Loucy (cell line): ENCODE measurements at regions not wholly inside any gene's neighbourhood (a gene's known extent, or its start where the extent isn't known, plus 50 kb on each side); places are given as distances from the start of the nearest gene placed in this dataset.
"Not testable (repeated sequence)": the region's sequence is repeated elsewhere in the genome, so short reads cannot be mapped to it uniquely, and the experiment has no call there.

Experiments used
- H2AFZ ChIP-seq: fragments of 200-600 bp; sonication (generic); 2 replicates; pipeline ENCODE4 v1.6.0; 2016; ENCODE audit warnings: antibody characterized with exemption, mild to moderate bottlenecking, low read length, moderate library complexity
- H3F3A ChIP-seq: fragments of 200-600 bp; 2 replicates; pipeline ENCODE4 v1.6.0; 2016; ENCODE audit warnings: antibody characterized with exemption, low read depth, mild to moderate bottlenecking
- H3K27me3 ChIP-seq: fragments of 200-600 bp; sonication (generic); 2 replicates; pipeline ENCODE4 v1.6.1; 2014; ENCODE audit warnings: low read length, mild to moderate bottlenecking; ENCODE audit not compliant: insufficient read depth, poor library complexity, severe bottlenecking
- H3K36me3 ChIP-seq: fragments of 200-600 bp; sonication (generic); 2 replicates; pipeline ENCODE4 v1.6.1; 2016; ENCODE audit warnings: low read length; ENCODE audit not compliant: insufficient read depth
- H3K4me1 ChIP-seq: fragments of 200-600 bp; sonication (generic); 2 replicates; pipeline ENCODE4 v1.5.1; 2014; ENCODE audit warnings: low read length, mild to moderate bottlenecking; ENCODE audit not compliant: insufficient read depth, poor library complexity, severe bottlenecking
- H3K4me2 ChIP-seq: fragments of 200-600 bp; sonication (generic); 2 replicates; pipeline ENCODE4 v1.6.0; 2014; ENCODE audit warnings: antibody characterized with exemption, low read length, low read depth, mild to moderate bottlenecking; ENCODE audit not compliant: poor library complexity, severe bottlenecking
- H3K4me3 ChIP-seq: fragments of 200-600 bp; sonication (generic); 2 replicates; pipeline ENCODE4 v1.5.1; 2014; ENCODE audit warnings: low read length, mild to moderate bottlenecking, mixed read lengths; ENCODE audit not compliant: poor library complexity, severe bottlenecking
- H3K79me2 ChIP-seq: fragments of 200-600 bp; sonication (generic); 2 replicates; pipeline ENCODE4 v1.6.1; 2014; ENCODE audit warnings: low read length; ENCODE audit not compliant: insufficient read depth
- H3K9ac ChIP-seq: fragments of 200-600 bp; sonication (generic); 2 replicates; pipeline ENCODE4 v1.6.0; 2014; ENCODE audit warnings: mild to moderate bottlenecking, low read depth, low read length, moderate library complexity; ENCODE audit not compliant: poor library complexity, severe bottlenecking
- H3K9me2 ChIP-seq: fragments of 200-600 bp; sonication (generic); replicated peaks from 2 replicates; pipeline ENCODE4 v1.6.1; 2016; ENCODE audit warnings: low read depth, low read length, mixed read lengths
- H3K9me3 ChIP-seq: fragments of 200-600 bp; sonication (generic); 2 replicates; pipeline ENCODE4 v1.6.1; 2014; ENCODE audit warnings: mild to moderate bottlenecking, antibody characterized with exemption, low read length, low read depth; ENCODE audit not compliant: insufficient read depth
- H4K20me1 ChIP-seq: fragments of 200-600 bp; sonication (generic); 2 replicates; pipeline ENCODE4 v1.6.0; 2014; ENCODE audit warnings: antibody characterized with exemption, low read length, mild to moderate bottlenecking; ENCODE audit not compliant: insufficient read depth, poor library complexity, severe bottlenecking
- EZH2phosphoT487 ChIP-seq: fragments of 200-600 bp; IDR thresholded peaks from 2 replicates; pipeline ENCODE4 v1.6.1; 2018; ENCODE audit warnings: antibody characterized with exemption, mild to moderate bottlenecking, moderate library complexity, borderline replicate concordance
- TF ChIP-seq, protein P1 (sequence below): fragments of 200-600 bp; sonication (generic); conservative IDR thresholded peaks from 2 replicates; pipeline ENCODE4 v1.5.1; 2014; ENCODE audit warnings: mild to moderate bottlenecking, antibody characterized with exemption, low read length

GRCh38 chr16:63415014-63415413, 1378.8 kb upstream of the CDH8 start:
- H3F3A ChIP-seq: no peaks in the 10 kb centered on the region
- no peaks in the 10 kb centered on the region for H3K9me3 ChIP-seq
- no peaks in the 10 kb centered on the region for H3K79me2 ChIP-seq
- TF ChIP-seq, protein P1, sequence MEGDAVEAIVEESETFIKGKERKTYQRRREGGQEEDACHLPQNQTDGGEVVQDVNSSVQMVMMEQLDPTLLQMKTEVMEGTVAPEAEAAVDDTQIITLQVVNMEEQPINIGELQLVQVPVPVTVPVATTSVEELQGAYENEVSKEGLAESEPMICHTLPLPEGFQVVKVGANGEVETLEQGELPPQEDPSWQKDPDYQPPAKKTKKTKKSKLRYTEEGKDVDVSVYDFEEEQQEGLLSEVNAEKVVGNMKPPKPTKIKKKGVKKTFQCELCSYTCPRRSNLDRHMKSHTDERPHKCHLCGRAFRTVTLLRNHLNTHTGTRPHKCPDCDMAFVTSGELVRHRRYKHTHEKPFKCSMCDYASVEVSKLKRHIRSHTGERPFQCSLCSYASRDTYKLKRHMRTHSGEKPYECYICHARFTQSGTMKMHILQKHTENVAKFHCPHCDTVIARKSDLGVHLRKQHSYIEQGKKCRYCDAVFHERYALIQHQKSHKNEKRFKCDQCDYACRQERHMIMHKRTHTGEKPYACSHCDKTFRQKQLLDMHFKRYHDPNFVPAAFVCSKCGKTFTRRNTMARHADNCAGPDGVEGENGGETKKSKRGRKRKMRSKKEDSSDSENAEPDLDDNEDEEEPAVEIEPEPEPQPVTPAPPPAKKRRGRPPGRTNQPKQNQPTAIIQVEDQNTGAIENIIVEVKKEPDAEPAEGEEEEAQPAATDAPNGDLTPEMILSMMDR: no peak
- TF ChIP-seq EZH2phosphoT487: no peak
- H3K36me3 ChIP-seq: no peaks in the 10 kb centered on the region
- H3K9ac ChIP-seq: no peak overlapping the region
- no peaks in the 10 kb centered on the region for H4K20me1 ChIP-seq
- H3K27me3 ChIP-seq: no peaks in the 10 kb centered on the region
- no peaks in the 10 kb centered on the region for H3K9me2 ChIP-seq
- H2AFZ ChIP-seq: no peak overlapping the region
- H3K4me3 ChIP-seq: no peak overlapping the region
- no peaks in the 10 kb centered on the region for H3K4me1 ChIP-seq
- no peak overlapping the region for H3K4me2 ChIP-seq

- H3K4me1 ChIP-seq: no peaks in the 10 kb centered on the region
- H3K4me3 ChIP-seq: no peak overlapping the region
- no peak overlapping the region for H2AFZ ChIP-seq
- TF ChIP-seq EZH2phosphoT487: no peak
- TF ChIP-seq, protein P1: no peak
- no peak overlapping the region for H3K4me2 ChIP-seq
- no peaks in the 10 kb centered on the region for H4K20me1 ChIP-seq
- no peaks in the 10 kb centered on the region for H3K36me3 ChIP-seq
- H3K79me2 ChIP-seq: no peaks in the 10 kb centered on the region
- no peaks in the 10 kb centered on the region for H3K9me3 ChIP-seq
- H3F3A ChIP-seq: no peaks in the 10 kb centered on the region
- H3K9ac ChIP-seq: no peak overlapping the region
- H3K9me2 ChIP-seq: no peaks in the 10 kb centered on the region
- H3K27me3 ChIP-seq: no peaks in the 10 kb centered on the region
Measured at GRCh38 chr16:63410594-63410993, 1374.4 kb upstream of the CDH8 start.

- Histone ChIP-seq H3K36me3 (no peaks in the 10 kb centered on the region), H3K4me3 (no peak overlapping the region), H3K79me2 (no peaks in the 10 kb centered on the region)
Measured at GRCh38 chr16:63403792-63404191, 1367.6 kb upstream of the CDH8 start.

DNA sequence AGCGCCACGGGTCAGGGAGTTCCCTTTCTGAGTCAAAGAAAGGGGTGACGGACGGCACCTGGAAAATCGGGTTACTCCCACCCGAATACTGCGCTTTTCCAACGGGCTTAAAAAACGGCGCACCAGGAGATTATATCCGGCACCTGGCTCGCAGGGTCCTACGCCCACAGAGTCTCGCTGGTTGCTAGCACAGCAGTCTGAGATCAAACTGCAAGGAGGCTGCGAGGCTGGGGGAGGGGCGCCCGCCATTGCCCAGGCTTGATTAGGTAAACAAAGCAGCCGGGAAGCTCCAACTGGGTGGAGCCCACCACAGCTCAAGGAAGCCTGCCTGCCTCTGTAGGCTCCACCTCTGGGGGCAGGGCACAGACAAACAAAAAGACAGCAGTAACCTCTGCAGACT, 1352.0 kb upstream of the CDH8 start:
- not testable (repeated sequence) for H3K4me1 ChIP-seq, H3K4me3 ChIP-seq, H3K9ac ChIP-seq, H3F3A ChIP-seq, H3K9me3 ChIP-seq, H4K20me1 ChIP-seq, H2AFZ ChIP-seq, H3K36me3 ChIP-seq, H3K9me2 ChIP-seq, H3K27me3 ChIP-seq, H3K4me2 ChIP-seq, H3K79me2 ChIP-seq

More at GRCh38 chr16:63403792-63404191, 1367.6 kb upstream of the CDH8 start:
- H2AFZ ChIP-seq: no peak overlapping the region
- no peaks in the 10 kb centered on the region for H3K27me3 ChIP-seq
- H3K4me2 ChIP-seq: no peak overlapping the region
- no peaks in the 10 kb centered on the region for H3K9me2 ChIP-seq
- H3K9ac ChIP-seq: no peak overlapping the region
- H3K4me1 ChIP-seq: no peaks in the 10 kb centered on the region
- no peaks in the 10 kb centered on the region for H3F3A ChIP-seq
- H3K9me3 ChIP-seq: no peaks in the 10 kb centered on the region
- H4K20me1 ChIP-seq: no peaks in the 10 kb centered on the region
- TF ChIP-seq, protein P1: no peak
- no peak for TF ChIP-seq EZH2phosphoT487
